Mucosa of stomach (tissue), 1 donor: ENCODE measurements at regions not wholly inside any gene's neighbourhood (a gene's known extent, or its start where the extent isn't known, plus 50 kb on each side); places are given as distances from the start of the nearest gene placed in this dataset.

Source experiments
- H3K27me3 ChIP-seq: one replicate; pipeline ENCODE4 v1.7.0; 2013; ENCODE audit warnings: mild to moderate bottlenecking, low read length; ENCODE audit not compliant: control insufficient read depth, insufficient read depth
- H3K36me3 ChIP-seq: one replicate; pipeline ENCODE4 v1.7.0; 2013; ENCODE audit warnings: low read length; ENCODE audit not compliant: control insufficient read depth, insufficient read depth
- H3K4me1 ChIP-seq: one replicate; pipeline ENCODE4 v1.7.0; 2013; ENCODE audit warnings: mild to moderate bottlenecking, low read length; ENCODE audit not compliant: control insufficient read depth, insufficient read depth
- H3K4me3 ChIP-seq: one replicate; pipeline ENCODE4 v1.7.0; 2013; ENCODE audit warnings: low read length
- H3K9ac ChIP-seq: one replicate; pipeline ENCODE4 v1.7.0; 2013; ENCODE audit warnings: mild to moderate bottlenecking, low read length, moderate library complexity
- H3K9me3 ChIP-seq: one replicate; pipeline ENCODE4 v1.7.0; 2013; ENCODE audit warnings: mild to moderate bottlenecking, low read length, moderate library complexity; ENCODE audit not compliant: control insufficient read depth
- donor health status: Pancreatic carcinoma.

DNA sequence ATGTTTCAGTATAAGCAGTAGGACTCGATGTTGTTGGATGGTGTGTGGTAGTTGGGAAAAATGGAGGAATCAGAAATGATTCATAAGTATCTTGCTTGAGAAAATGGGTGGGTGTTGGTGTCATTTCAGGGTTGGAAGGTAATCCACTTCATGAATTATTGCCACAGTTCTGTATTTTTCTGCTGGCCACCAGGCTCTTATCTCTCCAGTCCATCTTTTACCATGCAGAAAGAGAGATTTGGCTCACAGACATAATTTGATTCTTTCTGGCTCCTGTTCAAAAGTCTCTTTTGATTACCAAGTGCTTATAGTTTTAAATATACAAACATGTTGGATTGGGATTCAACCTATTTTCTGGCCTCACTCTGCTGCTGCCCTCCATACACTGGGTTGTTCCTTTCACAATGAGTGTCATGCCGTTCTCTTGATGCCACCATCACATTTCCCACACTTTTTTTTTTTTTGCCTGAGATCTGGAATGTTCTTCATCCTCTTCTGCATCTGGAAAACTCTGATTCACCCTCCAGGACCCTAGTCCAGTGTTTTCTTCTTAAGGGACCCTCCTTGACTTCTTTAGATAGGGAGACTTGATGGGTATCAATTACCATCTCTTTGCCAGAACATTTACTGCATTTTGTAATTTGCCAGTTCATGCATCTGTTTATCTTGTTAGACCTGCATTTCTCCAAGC, 69.4 kb upstream of the GAP43 start:
- H3K4me1 ChIP-seq = no peaks in the 10 kb centered on the region
- H3K27me3 ChIP-seq = no peaks in the 10 kb centered on the region
- H3K9me3 ChIP-seq = no peaks in the 10 kb centered on the region
- no peaks in the 10 kb centered on the region for H3K36me3 ChIP-seq
- no peak overlapping the region for H3K9ac ChIP-seq
- no peak overlapping the region for H3K4me3 ChIP-seq

GRCh38 chr3:115554487-115554807, 68.9 kb upstream of the GAP43 start:
- no peak overlapping the region for H3K9ac ChIP-seq

GRCh38 chr3:115562636-115563267, 60.6 kb upstream of the GAP43 start:
- no peak overlapping the region for H3K4me3 ChIP-seq
- no peaks in the 10 kb centered on the region for H3K9me3 ChIP-seq
- H3K36me3 ChIP-seq = no peaks in the 10 kb centered on the region
- H3K4me1 ChIP-seq = no peaks in the 10 kb centered on the region
- no peaks in the 10 kb centered on the region for H3K27me3 ChIP-seq
- no peak overlapping the region for H3K9ac ChIP-seq

More at GRCh38 chr3:115554487-115554807, 68.9 kb upstream of the GAP43 start:
- no peaks in the 10 kb centered on the region for H3K9me3 ChIP-seq
- no peaks in the 10 kb centered on the region for H3K4me1 ChIP-seq
- H3K4me3 ChIP-seq = no peak overlapping the region
- H3K36me3 ChIP-seq = no peaks in the 10 kb centered on the region
- no peaks in the 10 kb centered on the region for H3K27me3 ChIP-seq

DNA sequence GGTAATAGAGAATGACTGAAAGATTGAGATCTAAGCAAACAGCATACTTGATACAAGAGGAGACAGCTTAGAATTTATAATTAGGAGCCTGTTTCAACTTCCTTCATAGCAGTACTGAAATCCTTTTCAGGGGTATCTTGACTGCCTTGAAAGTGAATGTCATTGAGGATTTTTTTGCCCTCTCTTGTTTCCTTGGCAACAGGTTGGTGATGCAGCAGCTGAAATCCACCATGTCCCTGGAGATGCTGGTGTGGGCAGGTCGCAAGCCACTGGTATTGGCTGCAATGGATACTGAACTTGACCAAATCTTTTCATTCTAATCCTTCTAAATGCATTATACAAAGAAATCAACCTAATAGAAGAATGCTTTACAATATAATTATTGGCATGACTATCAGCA, 59.3 kb upstream of the GAP43 start:
- no peak overlapping the region for H3K4me3 ChIP-seq

DNA sequence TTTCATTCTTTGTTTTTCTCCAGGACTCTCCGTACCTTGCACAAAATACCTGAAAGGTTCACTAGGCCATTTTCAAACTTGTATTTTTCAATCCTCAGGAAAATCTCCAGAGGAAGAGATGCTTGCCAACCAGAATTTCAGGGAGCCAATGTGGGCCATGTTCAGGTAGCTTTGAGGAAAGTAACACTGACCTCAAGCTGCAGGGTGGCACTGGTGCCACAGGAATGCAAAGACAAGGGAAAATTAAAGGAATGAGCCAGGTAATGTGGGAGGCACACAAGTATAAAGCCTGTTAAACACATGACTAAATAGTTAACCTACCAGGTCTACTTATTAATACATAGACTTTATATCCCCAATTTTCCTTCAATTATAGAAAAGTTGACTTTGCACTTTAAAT, 51.9 kb upstream of the GAP43 start:
- Histone ChIP-seq H3K4me1 (no peaks in the 10 kb centered on the region), H3K36me3 (no peaks in the 10 kb centered on the region), H3K4me3 (no peak overlapping the region), H3K27me3 (no peaks in the 10 kb centered on the region), H3K9ac (no peak overlapping the region), H3K9me3 (no peaks in the 10 kb centered on the region)

More for the DNA sequence above, 59.3 kb upstream of the GAP43 start:
- H3K4me1 ChIP-seq = no peaks in the 10 kb centered on the region
- no peaks in the 10 kb centered on the region for H3K9me3 ChIP-seq
- no peaks in the 10 kb centered on the region for H3K27me3 ChIP-seq
- no peak overlapping the region for H3K9ac ChIP-seq
- H3K36me3 ChIP-seq = no peaks in the 10 kb centered on the region
